Colonic mucosa (tissue), 4 donors: ENCODE measurements at regions not wholly inside any gene's neighbourhood (a gene's known extent, or its start where the extent isn't known, plus 50 kb on each side); places are given as distances from the start of the nearest gene placed in this dataset.

ENCODE experiments used
- DNase-seq: peaks from one replicate; pipeline ENCODE4 v3.0.0-alpha.2; 2020
- H3K27ac ChIP-seq: fragments of 200-600 bp; one replicate; pipeline ENCODE4 v1.8.0; 2021
- H3K27me3 ChIP-seq: fragments of 200-600 bp; one replicate; pipeline ENCODE4 v1.8.0; 2021
- H3K36me3 ChIP-seq: fragments of 200-600 bp; one replicate; pipeline ENCODE4 v1.8.0; 2021
- H3K4me1 ChIP-seq: fragments of 200-600 bp; one replicate; pipeline ENCODE4 v1.8.0; 2021; ENCODE audit warnings: mild to moderate bottlenecking
- H3K4me3 ChIP-seq: fragments of 200-600 bp; one replicate; pipeline ENCODE4 v1.8.0; 2021
- H3K9ac ChIP-seq, 2 donors: one replicate each; pipeline ENCODE4 v1.7.0; 2013; ENCODE audit warnings: control low read depth in 2 of 2, low read depth in 2 of 2, low read length in 2 of 2
- H3K9me3 ChIP-seq: fragments of 200-600 bp; one replicate; pipeline ENCODE4 v1.8.0; 2021
- CTCF ChIP-seq: fragments of 200-600 bp; IDR thresholded peaks from one replicate; pipeline ENCODE4 v1.8.0; 2022; ENCODE audit warnings: antibody characterized with exemption, mild to moderate bottlenecking
- intact Hi-C: fragments of 100-400 bp; cut with DNase I; formaldehyde crosslinking; loops from one replicate; pipeline ENCODE4 v1.14.1; 2022
- donor health status: healthy.
- donor health status: DM: no; HTN: no; CAD: no.
- donor health status: DM: no; HTN: no; CAD: no.

GRCh38 chr2:40043641-40044040 lies 264.6 kb upstream of the THUMPD2 start:
- no peak overlapping the region for H3K27ac ChIP-seq
- H3K4me3 ChIP-seq, result no peak overlapping the region
- no peaks in the 10 kb centered on the region for H3K4me1 ChIP-seq
- intact Hi-C loops, result no loop called here
- TF ChIP-seq CTCF, result no peak
- no peaks in the 10 kb centered on the region for H3K27me3 ChIP-seq
- no peaks in the 10 kb centered on the region for H3K9me3 ChIP-seq
- no peaks in the 10 kb centered on the region for H3K36me3 ChIP-seq
- no peak overlapping the region for H3K9ac ChIP-seq
- DNase-seq, result no peak

- intact Hi-C loops, result no loop called here
- DNase-seq, result no peak
- no peaks in the 10 kb centered on the region for H3K36me3 ChIP-seq
Observed at GRCh38 chr2:40043191-40043590, 264.1 kb upstream of the THUMPD2 start.

GRCh38 chr2:40041422-40042382 lies 262.6 kb upstream of the THUMPD2 start:
- no peak for DNase-seq
- Histone ChIP-seq H3K9ac (no peak overlapping the region), H3K27me3 (no peaks in the 10 kb centered on the region), H3K36me3 (no peaks in the 10 kb centered on the region), H3K4me3 (no peak overlapping the region), H3K9me3 (no peaks in the 10 kb centered on the region), H3K27ac (no peak overlapping the region), H3K4me1 (no peaks in the 10 kb centered on the region)
- intact Hi-C loops, result no loop called here
- TF ChIP-seq CTCF, result no peak

More at GRCh38 chr2:40043191-40043590, 264.1 kb upstream of the THUMPD2 start:
- no peak for TF ChIP-seq CTCF
- Histone ChIP-seq H3K4me1 (no peaks in the 10 kb centered on the region), H3K4me3 (no peak overlapping the region), H3K27me3 (no peaks in the 10 kb centered on the region), H3K9ac (no peak overlapping the region), H3K27ac (no peak overlapping the region), H3K9me3 (no peaks in the 10 kb centered on the region)

- TF ChIP-seq CTCF, result no peak
- no peak overlapping the region for H3K27ac ChIP-seq
- H3K9ac ChIP-seq, result no peak overlapping the region
- H3K27me3 ChIP-seq, result no peaks in the 10 kb centered on the region
- DNase-seq, result no peak
- no peak overlapping the region for H3K4me3 ChIP-seq
- H3K9me3 ChIP-seq, result no peaks in the 10 kb centered on the region
- no peaks in the 10 kb centered on the region for H3K36me3 ChIP-seq
- intact Hi-C loops, result no loop called here
- no peaks in the 10 kb centered on the region for H3K4me1 ChIP-seq
Observed at GRCh38 chr2:40039549-40039948, 260.5 kb upstream of the THUMPD2 start.

GRCh38 chr2:40038646-40039045 lies 259.6 kb upstream of the THUMPD2 start:
- no peaks in the 10 kb centered on the region for H3K27me3 ChIP-seq
- intact Hi-C loops, result no loop called here
- TF ChIP-seq CTCF, result no peak
- H3K9me3 ChIP-seq, result no peaks in the 10 kb centered on the region
- H3K4me1 ChIP-seq, result no peaks in the 10 kb centered on the region
- no peak for DNase-seq
- H3K9ac ChIP-seq, result no peak overlapping the region
- no peak overlapping the region for H3K4me3 ChIP-seq
- no peaks in the 10 kb centered on the region for H3K36me3 ChIP-seq
- H3K27ac ChIP-seq, result peak overlapping the region; percentile 17
